K562 (cell line): ENCODE measurements at regions not wholly inside any gene's neighbourhood (a gene's known extent, or its start where the extent isn't known, plus 50 kb on each side); places are given as distances from the start of the nearest gene placed in this dataset.

Experiments used
- CEBPZ ChIP-seq: fragments of 150-350 bp; IDR thresholded peaks from 2 replicates; pipeline ENCODE4 v1.6.1; 2014; ENCODE audit warnings: low read depth, mild to moderate bottlenecking, low read length, borderline replicate concordance
- DDX20 ChIP-seq: fragments of 450-650 bp; IDR thresholded peaks from 2 replicates; pipeline ENCODE4 v1.6.1; 2016; ENCODE audit warnings: missing genetic modification characterization, low read depth, mild to moderate bottlenecking, missing compliant biosample characterization, moderate library complexity
- HMGXB4 ChIP-seq: sonication (generic); formaldehyde crosslinking; IDR thresholded peaks from 2 replicates; pipeline ENCODE4 v1.8.1; 2023; ENCODE audit warnings: mild to moderate bottlenecking, missing genetic modification reagents
- MED1 ChIP-seq: sonication (generic); formaldehyde crosslinking; IDR thresholded peaks from 2 replicates; pipeline ENCODE4 v1.8.1; 2023; ENCODE audit warnings: missing genetic modification reagents, borderline replicate concordance
- SREBF1 ChIP-seq: fragments of 150-350 bp; IDR thresholded peaks from 2 replicates; pipeline ENCODE4 v1.6.1; 2014; ENCODE audit warnings: antibody characterized with exemption, low read depth, low read length, borderline replicate concordance
- ZKSCAN3 ChIP-seq: fragments of 250-450 bp; sonication (Bioruptor Pico); IDR thresholded peaks from 2 replicates; pipeline ENCODE4 v1.4.0; 2020

- TF ChIP-seq HMGXB4 (CRISPR knock-in tag) (no peak), CEBPZ (no peak), ZKSCAN3 (CRISPR knock-in tag) (no peak), SREBF1 (no peak), DDX20 (tag) (no peak), MED1 (CRISPR knock-in tag) (no peak)
Observed at GRCh38 chr1:187622545-187622944, 793.8 kb downstream of the PLA2G4A start (continued).
